Upper lobe of left lung (tissue), 6 donors: ENCODE measurements at regions not wholly inside any gene's neighbourhood (a gene's known extent, or its start where the extent isn't known, plus 50 kb on each side); places are given as distances from the start of the nearest gene placed in this dataset.
"Not testable (repeated sequence)": the region's sequence is repeated elsewhere in the genome, so short reads cannot be mapped to it uniquely, and the experiment has no call there.

ENCODE experiments used
- ATAC-seq, 2 donors: fragments of 200-7000 bp; cut with Tn5 transposase; one replicate each; pipeline ENCODE4 v1.9.1; 2022; ENCODE audit warnings: mild to moderate bottlenecking in 2 of 2, moderate library complexity in 2 of 2; ENCODE audit not compliant: low FRiP score in 2 of 2
- DNase-seq, 2 donors: peaks; one replicate each; pipeline ENCODE4 v3.0.0-alpha.2; 2019 to 2020
- H3K27ac ChIP-seq, 4 donors: fragments of 200-600 bp; sonication (generic); one replicate each; pipeline ENCODE4 v1.5.1; 2016 to 2019
- H3K27me3 ChIP-seq, 4 donors: fragments of 200-600 bp; sonication (generic); one replicate each; pipeline ENCODE4 v1.5.1; 2017 to 2019
- H3K36me3 ChIP-seq, 4 donors: fragments of 200-600 bp; sonication (generic); one replicate each; pipeline ENCODE4 v1.5.1; 2016 to 2019
- H3K4me1 ChIP-seq, 4 donors: fragments of 200-600 bp; sonication (generic); one replicate each; pipeline ENCODE4 v1.5.1; 2018 to 2019
- H3K4me3 ChIP-seq, 4 donors: fragments of 200-600 bp; sonication (generic); one replicate each; pipeline ENCODE4 v1.5.1; 2017 to 2019; ENCODE audit warnings: mild to moderate bottlenecking in 2 of 4, moderate library complexity in 1 of 4
- H3K9me3 ChIP-seq, 4 donors: fragments of 200-600 bp; sonication (generic); one replicate each; pipeline ENCODE4 v1.5.1; 2018 to 2019
- WGBS, 2 donors: methylation state at CpG; one replicate each; pipeline ENCODE4 v1.1.5; 2017 to 2018; 5-methylcytosine and 5-hydroxymethylcytosine counted together
- donor health status: DM: no; HTN: no; CAD: no; lungs with moderate emphysema.
- donor health status: DM: no; HTN: yes; CAD: no; lungs with severe emphysema.

DNA sequence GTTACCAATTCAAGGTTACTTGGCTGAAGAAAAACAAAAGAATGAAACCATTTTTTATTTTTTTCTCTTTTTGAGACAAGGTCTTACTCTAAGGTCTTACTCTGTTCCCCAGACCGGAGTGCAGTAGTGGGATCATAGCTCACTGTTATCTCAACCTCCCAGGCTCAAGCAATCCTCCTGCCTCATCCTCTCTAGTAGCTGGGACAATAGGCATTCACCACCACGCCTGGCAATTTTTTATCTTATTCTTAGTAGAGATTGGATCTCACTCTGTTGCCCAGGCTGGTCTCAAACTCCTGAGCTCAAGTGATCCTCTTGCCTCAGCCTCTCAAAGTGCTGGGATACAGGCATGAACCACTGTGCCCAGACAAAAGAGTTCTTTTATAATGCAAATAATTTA, 3732.0 kb upstream of the OR11H1 start:
- WGBS, 2 donors, result 59% methylated on average over 2 of the region's 2 CpGs; no CpG with 5 or more reads in 1 of the 2 donors
- H3K27ac ChIP-seq, ATAC-seq, H3K9me3 ChIP-seq, H3K27me3 ChIP-seq, H3K4me3 ChIP-seq, DNase-seq, H3K4me1 ChIP-seq, H3K36me3 ChIP-seq: not testable (repeated sequence)

DNA sequence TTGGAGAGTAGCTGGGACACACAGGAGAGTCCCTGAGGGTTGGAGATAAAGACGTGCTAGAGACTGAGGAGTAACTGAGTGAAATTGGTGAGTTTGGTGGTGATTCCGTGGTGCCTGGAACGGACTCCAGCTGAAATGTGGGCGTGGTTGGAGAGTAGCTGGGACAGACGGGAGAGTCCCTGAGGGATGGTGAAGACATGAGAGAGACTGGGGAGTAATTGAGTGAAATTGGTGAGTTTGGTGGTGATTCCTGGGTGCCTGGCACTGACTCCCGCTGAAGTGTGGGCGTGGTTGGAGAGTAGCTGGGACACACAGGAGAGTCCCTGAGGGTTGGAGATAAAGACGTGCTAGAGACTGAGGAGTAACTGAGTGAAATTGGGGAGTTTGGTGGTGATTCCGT, 3712.5 kb upstream of the OR11H1 start:
- H3K4me3 ChIP-seq, H3K27ac ChIP-seq, ATAC-seq, H3K36me3 ChIP-seq, H3K9me3 ChIP-seq, DNase-seq, H3K4me1 ChIP-seq, H3K27me3 ChIP-seq: not testable (repeated sequence)
- 63% methylated on average over 4 of the region's 9 CpGs for WGBS, 2 donors

DNA sequence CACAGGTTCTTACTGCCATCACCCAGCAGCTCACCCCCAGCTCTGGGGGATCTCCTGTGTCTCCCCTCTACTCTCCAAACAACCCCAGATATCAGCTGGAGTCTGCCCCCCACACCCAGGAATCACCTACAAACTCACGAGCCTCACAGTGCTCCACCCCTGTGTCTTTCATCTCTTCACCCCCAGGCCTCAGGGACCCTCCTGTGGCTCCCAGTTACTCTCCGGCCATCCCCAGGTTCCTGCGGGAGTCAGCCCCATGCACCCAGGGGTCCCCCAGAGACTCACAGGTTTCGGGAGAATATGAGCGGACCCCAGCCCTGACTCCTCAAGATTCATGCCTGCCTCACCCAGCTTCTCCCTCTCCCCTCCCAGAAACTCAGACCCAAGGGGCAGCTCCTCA, 3709.1 kb upstream of the OR11H1 start:
- 40% methylated on average over 1 of the region's 5 CpGs; no CpG with 5 or more reads in 1 of the 2 donors for WGBS, 2 donors
- H3K4me3 ChIP-seq, H3K4me1 ChIP-seq, ATAC-seq, H3K27me3 ChIP-seq, H3K36me3 ChIP-seq, H3K9me3 ChIP-seq, H3K27ac ChIP-seq, DNase-seq: not testable (repeated sequence)

DNA sequence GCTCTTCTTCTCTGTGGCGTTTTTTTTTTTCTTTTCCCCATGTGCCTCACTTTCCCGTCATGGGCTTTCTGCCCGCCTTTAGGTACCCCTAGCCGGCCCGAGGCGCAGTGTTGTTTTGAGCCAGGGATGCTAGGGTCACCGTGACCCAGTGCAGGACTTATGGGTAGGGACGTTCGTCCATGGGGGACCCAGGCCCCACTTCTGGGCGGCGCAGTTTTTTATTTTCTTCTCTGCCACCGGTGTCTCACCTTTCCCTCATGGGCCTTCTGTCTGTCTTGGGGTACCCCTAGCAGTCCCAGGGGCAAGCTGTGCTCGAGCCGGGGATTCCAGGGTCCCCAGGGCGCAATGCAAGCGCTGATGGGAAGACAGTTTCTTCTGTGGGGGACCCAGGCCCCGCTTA, 3705.7 kb upstream of the OR11H1 start:
- not testable (repeated sequence) for H3K4me3 ChIP-seq, H3K9me3 ChIP-seq, H3K27ac ChIP-seq, DNase-seq, H3K36me3 ChIP-seq, ATAC-seq, H3K27me3 ChIP-seq, H3K4me1 ChIP-seq
- 76% methylated on average over 8 of the region's 17 CpGs; no CpG with 5 or more reads in 1 of the 2 donors for WGBS, 2 donors

DNA sequence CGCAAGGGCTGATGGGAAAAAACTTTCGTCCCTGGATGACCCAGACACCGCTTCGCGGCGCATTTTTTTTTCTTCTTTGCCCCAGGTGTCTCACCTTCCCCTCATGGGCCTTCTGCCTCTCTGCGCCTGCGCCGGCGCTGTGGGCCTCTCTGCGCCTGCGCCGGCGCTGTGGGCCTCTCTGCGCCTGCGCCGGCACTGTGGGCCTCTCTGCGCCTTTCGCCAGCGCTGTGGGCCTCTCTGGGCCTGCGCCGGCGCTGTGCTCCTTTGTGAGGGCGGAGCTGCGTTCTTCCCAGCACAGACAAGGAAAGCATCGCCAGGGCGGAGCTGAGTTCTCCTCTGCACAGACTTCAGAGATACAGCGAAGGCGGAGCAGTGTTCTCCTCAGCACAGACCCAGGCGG, 3703.0 kb upstream of the OR11H1 start:
- not testable (repeated sequence) for H3K27me3 ChIP-seq, H3K36me3 ChIP-seq, ATAC-seq, H3K27ac ChIP-seq, H3K4me3 ChIP-seq, H3K4me1 ChIP-seq, H3K9me3 ChIP-seq
- no CpG with 5 or more reads among the region's 30 CpGs for WGBS, 2 donors
- peak in 1 of 2 donors; percentile 4 for DNase-seq

DNA sequence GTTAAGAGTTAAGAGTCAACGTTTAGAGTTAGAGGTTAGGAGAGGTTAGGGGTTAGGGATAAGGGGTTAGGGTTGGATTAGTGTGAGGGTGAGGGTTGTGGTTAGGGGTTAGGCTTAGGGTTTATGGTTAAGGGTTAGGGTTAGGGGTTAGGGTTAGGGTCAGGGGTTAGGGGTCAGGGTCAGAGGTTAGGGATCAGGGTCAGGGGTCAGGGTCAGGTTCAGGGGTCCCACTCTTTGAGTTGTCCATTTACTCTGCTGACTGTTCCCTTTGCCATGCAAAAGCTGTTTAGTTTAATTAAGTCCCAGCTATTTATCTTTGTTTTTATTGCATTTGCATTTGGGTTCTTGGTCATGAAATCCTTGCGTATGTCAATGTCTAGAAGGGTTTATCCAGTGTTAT, 3702.0 kb upstream of the OR11H1 start:
- ATAC-seq, H3K4me3 ChIP-seq: not testable (repeated sequence)

DNA sequence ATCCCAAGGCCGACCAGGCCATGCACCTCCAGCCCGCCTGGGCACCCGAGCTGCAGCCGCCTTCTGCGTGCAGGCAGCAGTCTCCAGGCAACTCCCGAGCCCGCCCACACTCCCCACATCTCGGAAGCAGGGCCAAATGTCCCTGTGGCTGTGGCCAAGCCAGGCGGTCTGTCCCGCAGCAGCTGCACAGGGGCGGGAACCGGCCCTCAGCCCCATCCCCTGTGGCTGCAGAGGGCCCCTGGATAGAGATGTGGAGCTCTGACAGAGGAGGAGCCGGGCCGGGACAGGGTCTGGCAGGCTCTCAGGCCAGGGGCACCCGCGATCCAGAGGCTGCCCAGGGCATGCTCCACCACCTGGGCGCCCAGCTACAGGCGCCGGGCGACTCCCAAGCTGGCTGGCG, 3698.6 kb upstream of the OR11H1 start:
- WGBS, 2 donors, result 78% methylated on average over 8 of the region's 21 CpGs; no CpG with 5 or more reads in 1 of the 2 donors
- H3K27me3 ChIP-seq, ATAC-seq, H3K36me3 ChIP-seq, H3K4me3 ChIP-seq, H3K4me1 ChIP-seq, H3K9me3 ChIP-seq, H3K27ac ChIP-seq: not testable (repeated sequence)
- DNase-seq, result peak; percentile 22 to 84

More for the DNA sequence above, 3702.0 kb upstream of the OR11H1 start:
- H3K27ac ChIP-seq, DNase-seq, H3K27me3 ChIP-seq, H3K4me1 ChIP-seq, H3K9me3 ChIP-seq, H3K36me3 ChIP-seq: not testable (repeated sequence)
- 76 to 83% methylated on average over 1 of the region's 2 CpGs for WGBS, 2 donors
